Tongue (tissue), 1 donor: ENCODE measurements at regions not wholly inside any gene's neighbourhood (a gene's known extent, or its start where the extent isn't known, plus 50 kb on each side); places are given as distances from the start of the nearest gene placed in this dataset.
"Not testable (repeated sequence)": the region's sequence is repeated elsewhere in the genome, so short reads cannot be mapped to it uniquely, and the experiment has no call there.

Source experiments
- DNase-seq: peaks from one replicate; pipeline ENCODE4 v3.0.0-alpha.2; 2015

DNA sequence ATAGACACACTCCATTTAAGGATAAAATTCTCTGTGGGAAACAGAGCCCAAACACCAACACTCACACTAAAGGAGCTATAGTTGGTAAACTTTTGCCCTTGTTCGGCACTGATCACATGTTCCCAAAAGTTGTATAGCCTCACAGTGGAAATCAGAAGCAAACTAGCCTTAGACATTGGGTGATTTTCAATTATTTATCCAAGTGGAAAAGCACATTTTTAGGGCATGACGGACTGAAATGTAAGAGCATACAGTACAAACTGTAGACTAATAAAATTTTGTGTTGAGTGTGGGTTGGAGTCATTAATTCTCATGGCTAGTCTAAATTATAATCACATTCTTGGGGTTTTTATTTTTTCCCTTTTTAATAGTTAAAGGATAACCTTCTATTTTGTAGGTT, 202.4 kb downstream of the MOXD1 start:
- no peak for DNase-seq

DNA sequence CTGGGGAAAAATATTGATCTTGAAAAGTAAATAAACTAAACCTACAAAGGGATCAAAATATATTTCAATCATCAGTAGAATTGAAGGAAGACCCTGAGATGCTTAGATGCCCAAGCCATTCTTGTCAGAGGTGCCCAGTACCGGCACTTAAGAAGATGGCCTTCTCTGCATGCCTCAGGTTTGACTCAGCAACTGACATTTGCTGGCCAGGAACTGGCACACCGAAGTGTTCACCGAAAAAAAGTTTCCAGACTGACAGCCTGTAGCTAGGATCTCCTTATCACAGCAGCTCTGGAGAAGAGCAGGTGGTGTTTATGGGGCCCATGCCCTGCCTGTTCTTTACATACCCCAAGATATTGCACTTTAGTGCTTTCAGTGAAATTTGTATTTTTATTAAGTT, 203.2 kb downstream of the MOXD1 start:
- no peak for DNase-seq

DNA sequence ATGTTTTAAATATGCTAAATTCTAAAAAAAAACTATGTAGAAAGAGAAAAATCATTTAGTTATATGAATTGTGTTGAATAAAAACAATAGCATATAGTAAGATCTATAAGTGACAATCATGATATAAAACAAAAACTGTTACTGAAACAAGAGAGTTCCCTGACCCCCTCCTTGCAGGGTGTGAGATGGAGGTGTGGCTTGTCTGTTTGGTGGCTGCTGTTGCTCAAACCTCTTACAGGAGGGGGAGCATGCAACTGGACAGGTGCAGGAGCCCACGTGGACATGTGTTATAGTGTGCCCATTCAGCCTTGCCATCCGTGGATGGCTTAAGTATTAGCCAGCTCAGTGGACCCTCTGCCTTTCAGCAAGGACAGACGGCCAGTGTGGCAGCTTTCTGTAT, 206.7 kb downstream of the MOXD1 start:
- no peak for DNase-seq

DNA sequence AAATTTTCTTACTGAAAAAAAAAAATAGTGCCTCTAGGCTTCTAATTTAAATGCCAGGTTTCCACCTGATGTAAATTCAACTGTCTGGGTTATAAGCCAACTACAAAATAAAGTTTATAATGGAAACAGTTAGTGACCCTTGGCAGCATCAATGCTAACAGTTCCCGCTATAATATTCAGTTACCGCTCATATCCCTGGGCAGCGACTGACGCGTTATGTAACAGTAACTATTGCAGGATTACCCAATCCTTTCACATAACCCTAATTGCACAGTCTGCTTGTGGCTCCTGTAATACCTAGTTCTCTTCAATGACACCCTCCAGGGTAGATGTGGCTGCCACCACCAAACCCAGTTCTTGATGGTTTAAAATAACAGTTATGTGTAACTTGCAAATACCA, 208.6 kb downstream of the MOXD1 start:
- no peak for DNase-seq

DNA sequence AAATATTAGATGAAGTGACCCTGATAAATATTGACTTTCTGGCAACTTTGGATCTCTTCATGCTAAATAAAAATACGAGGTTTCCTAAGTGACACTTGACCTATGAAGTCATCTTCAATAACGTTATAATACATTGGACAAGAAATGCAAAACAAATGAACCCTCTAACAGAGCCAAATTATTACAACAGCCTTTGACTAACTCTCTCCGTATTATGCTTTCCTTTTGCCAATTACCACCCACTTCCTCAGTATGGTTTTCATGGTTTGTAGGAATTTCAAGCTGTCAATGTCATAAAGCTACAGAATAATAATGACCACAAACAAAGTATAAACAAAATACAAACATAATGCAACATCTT, 210.5 kb downstream of the MOXD1 start:
- no peak for DNase-seq

DNA sequence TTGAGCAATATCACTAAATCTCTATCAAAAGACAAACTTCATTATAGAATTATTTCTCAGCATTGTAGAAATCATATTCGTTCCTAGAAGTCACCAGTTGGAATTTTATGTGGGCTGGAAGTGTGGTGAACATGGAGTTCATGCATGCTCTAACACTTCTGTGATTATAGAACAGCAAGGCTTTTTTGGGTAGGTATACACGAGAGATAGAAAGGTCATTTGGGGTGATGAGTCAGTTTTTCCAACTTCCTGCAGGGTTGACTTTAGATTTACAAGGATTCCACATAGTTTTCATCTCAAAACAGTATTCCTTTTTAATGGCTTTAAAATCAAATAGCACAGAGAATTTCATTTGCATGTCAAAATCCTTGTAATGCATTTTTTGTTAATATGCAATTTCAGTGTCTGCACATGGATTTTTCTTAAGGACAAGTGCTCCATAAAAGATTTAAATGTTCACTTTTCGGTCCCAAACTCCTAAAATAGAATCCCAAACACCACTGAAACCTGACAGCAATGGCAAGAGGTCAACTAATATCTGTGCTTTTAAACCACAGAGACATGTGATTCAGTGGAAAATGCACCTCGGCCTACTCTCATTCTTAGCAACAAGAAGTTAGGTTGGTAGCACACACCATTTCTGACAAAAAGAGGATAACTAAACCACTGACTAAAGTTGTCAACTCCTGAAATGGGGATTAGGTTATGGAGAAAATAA, 211.0 kb downstream of the MOXD1 start:
- no peak for DNase-seq

DNA sequence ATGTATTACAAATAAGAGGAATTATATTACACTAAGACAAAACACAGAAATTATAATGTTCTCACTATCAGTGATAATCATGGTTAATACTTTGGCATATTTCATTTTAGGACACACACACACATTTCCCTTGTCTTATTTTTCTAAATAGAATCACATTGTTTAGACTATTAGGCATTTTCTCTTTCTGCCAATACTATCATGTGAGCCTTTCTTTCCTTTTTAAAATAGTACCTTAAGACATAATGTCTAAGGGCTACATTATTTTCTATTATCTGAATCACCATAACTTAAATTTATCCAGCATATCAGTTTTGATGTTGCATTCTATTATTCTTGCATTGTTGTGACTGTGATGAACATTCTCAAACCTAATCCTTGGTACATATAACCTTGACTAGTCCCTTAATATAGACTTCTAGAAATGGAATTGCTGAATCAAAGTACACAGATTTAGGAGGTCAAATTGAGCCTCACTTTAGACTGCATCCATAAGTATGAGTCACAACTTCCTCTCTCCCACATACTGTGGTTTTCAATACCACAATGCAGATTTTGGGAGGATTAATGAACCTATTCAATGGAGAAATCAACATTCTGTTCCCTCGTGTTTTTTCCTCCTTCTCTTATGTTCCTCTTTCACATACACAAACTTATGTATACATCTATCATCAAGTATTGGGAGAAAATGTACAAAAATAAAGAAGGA, 212.6 kb downstream of the MOXD1 start:
- no peak for DNase-seq

DNA sequence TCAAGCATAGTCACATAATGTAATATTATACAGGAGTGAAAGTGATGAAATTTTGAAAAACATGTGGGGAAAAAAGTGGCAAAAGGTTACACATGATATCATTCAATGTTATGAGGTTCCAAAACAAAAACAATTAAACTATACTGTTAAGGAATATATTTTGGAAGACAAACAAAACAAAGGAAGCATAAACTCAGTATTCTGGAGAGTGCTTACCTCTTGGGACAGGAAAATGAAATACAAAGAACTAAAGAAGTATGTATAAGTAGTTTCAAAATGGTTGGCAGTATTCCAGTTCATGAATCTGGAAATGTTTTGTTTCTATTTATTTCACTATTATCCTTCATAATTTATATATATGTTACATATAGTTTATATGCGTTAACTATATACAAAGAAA, 213.5 kb downstream of the MOXD1 start:
- DNase-seq = peak; percentile 55

DNA sequence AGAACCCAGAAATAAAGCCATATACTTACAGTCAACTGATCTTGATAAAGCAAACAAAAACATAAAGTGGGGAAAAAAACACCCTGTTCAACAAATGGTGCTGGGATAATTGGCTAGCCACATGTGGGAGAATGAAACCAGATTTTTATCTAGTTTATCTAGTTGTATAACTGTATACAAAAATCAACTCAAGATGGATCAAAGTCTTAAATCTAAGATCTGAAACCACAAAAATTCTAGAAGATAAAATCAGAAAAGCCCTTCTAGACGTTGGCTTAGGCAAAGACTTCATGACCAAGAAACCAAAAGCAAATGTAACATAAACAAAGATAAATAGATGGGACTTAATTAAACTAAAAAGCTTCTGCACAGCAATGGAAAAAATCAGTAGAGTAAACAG, 216.3 kb downstream of the MOXD1 start:
- not testable (repeated sequence) for DNase-seq

DNA sequence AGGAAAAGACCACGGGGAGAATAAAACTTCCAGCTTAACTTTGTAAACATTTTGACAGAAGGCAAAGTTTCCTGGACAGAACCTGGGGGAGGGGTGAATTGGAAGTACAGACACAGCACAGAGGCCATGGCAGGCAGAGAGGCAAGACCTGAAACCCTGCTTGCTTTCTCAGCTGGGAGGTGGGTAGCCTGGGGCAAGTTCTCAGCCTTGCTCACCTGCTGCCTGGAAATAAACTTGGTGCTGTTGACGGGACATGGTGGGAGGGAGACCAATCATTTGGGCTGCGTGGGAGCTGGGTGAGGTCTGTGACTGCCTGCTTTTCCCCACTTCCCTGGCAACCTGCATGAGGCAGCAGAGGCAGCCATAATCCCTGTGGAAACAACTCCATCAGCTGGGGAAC, 221.3 kb downstream of the MOXD1 start:
- no peak for DNase-seq

DNA sequence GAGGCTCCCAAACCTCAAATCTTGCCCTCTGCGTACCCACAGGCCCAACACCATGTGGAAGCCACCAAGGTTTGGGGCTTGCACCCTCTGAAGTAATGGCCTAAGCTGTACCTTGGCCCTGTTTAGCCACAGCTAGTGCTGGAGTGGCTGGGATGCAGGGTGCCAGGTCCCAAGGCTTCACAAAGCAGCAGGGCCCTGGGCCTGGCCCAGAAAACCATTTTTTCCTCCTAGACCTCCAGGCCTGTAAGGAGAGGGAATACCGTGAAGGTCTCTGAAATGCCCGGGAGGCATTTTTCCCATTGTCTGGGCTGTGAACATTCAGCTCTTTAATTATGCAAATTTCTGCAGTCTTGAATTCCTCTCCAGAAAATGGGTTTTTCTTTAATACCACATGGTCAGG, 223.7 kb upstream of the CCN2 start:
- no peak for DNase-seq

DNA sequence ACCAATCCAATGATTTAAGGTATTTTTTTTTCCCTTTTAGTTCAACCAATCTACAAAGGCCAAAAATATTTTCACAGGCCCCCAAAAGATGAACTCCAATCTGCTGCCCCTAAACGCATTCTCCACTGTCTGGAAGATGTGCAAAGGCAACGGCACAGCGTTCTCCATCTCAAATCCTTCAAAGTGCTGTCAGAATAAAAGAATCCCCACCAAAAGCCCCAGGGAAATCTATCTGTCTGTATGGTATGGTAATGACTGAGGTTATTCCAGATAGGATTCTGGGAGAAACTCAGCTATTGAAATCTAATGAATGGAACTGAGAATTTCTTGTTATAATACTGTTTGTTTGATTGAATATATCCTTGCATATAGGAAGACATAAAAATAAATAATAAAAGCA, 217.8 kb upstream of the CCN2 start:
- no peak for DNase-seq

DNA sequence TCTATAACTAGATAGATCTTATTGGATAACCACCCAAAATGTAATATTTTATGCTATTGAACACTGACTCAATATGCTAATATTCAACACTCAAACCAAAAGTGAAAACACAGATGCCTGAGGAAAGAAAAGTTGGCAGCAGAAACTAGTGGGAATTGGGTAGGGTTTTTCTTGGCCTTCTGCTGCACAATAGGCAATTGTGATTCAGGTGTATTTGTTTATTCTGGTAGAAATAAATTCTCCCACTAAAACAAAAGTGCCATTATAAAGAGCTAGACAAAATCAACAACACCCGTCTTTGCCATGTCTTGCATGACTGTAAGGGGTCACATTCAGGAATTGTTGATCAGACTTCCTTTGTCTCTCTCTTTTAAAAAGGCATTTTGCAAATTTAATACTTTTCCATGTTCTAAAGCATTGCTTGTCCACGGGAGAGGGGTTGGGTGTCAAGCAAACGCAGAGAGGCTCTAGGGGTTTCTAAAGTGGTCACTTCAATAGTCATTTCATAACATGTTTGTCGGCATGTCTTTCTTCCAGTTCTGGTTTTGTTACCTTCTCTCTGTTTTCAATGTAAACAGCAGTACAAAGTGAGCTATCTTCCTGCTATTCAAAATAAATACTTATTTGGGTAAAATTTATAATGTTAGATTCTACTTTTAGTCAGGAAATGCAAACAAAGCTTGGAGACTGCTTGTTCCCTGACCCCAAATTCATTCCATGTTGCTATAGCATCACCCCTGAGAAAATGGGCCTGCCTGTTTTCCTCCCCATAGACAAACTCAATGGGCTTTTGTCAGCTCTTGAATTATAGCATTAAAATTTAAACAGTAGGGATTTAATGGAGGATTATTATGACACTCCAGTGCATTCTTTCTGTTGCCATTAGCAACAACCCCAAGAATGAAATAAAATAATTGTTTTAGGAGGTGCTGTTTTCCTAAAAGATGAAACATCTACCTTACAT, 217.0 kb upstream of the CCN2 start:
- DNase-seq = peak; percentile 20

DNA sequence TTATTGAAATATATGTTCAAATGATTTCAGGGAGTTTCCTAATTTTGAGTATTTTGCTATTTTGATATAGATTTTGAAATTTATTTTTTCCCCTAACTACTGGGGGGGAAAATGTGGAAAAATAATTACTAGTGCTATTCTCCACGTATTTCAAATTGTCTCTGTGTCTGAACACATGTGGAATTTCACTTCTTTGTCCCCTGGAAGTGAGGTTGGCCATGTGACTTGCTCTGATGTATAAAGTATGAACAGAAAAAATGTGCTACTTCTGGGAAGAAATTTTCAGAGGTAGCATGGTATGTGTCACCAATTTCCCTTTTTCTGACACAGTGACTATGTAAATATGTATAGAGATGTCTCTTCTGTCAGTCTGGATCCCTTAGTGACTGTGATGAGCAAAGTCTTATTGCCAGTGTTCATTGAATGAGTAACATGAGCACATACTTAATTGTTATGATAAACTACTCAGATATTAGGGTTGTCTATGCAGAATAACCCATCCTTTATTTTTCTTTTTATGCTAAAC, 215.4 kb upstream of the CCN2 start:
- no peak for DNase-seq

DNA sequence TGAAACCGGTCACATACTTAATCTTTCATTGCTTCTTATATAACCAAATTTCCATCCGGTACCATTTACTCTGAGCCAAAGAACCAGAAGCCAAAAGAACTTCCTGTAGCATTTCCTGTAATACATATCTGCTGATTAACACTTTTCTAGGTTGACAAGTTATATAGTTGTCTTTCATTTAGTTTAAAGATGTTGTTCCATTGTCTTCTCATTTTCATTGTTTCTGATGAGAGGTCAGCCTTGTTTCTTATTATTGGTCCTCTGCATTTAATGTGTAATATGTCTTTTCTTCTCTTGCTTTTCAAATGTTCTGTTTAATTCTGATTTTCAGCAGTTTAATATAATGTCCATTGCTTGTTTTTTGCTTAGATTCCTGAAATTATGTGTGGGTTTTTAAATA, 214.5 kb upstream of the CCN2 start:
- no peak for DNase-seq

DNA sequence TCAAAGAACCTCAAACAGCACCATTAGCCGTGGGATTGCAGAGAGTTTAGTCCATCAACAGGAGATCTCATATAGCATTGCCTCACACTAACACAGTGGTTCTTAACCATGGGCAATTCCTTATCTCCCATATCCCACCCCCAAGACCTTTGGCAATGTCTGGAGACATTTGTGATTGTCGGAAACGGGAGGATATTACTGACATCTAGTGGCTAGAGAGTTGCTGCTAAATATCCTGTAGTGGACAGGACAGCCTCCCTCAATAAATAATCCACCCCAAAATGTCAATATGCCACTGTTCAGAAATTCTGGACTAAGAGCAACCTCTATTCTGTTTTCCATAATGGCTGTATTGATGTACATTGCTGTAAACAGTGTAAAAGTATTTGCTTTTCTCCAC, 210.1 kb upstream of the CCN2 start:
- DNase-seq = peak; percentile 52

DNA sequence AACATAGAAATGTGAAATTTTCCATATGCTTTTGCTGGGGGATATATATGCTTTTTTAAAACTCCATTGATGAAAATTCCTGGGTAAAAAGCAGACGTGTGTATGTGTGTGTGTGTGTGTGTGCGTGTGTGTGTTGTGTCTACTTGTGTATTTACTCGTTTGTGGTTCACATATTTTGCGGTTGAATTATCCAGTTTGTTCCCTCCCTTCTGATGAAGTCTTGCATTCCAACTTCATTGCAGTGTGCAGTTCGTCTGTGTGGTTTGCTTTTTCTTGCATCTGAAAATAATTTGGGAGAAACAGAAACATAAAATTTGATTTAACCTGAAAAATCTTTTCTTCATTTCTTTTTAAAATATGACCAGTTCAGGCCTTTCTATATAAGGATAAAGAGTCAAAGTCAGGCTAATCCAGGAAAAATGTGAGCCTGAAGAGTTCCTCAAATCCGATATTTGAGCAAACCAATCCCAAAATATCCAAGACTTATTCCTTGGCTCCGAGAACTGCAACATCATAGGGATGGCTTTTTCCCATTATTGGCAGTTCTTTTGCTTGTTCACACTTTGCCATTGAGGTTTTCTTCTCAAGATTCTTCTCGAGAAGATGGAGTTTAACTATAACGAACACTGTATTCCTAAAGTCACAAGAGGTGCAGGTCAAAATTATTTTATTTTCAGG, 202.2 kb upstream of the CCN2 start:
- peak; percentile 53 for DNase-seq

DNA sequence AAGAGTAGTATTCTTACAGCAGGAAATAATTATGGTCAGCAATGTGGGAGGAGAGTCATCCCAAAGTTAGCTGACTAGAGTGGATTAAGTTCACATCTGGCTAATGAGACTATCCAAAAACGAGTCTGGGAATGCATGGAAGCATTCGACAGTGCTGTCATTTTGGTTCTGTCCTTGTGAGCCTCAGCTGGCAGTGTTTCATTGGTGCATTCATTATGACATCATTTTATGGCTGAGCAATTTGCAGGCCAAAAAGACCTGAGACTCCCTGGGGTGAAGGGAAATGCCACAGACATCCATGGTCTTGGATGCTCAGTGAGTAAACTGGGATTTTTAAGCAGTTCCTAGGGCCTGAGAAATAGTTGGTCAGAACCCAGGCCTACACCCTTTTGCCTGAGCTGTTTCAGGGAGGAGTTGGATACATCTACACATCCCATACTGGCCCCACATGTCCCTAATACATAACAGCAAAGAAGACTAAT, 196.4 kb upstream of the CCN2 start:
- DNase-seq = peak; percentile 83

DNA sequence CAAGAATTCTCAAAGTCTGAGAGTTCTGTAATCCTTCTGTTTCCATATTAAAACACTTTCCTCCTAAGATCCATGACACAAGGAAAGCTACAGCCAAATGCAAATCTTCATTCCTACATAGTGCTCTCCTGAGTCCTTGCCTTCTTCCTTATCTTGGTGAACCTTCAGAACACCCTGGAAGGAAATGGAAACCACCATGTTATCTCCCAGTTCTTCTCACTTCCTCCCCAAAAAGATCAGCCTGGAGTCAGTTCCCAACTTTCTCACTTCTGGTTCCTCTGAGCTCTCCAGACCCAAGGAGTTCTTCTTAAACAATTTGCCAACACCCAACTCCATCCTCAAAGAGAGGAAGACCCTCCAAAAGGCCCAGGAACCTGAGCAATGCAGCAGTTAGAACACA, 193.3 kb upstream of the CCN2 start:
- no peak for DNase-seq

DNA sequence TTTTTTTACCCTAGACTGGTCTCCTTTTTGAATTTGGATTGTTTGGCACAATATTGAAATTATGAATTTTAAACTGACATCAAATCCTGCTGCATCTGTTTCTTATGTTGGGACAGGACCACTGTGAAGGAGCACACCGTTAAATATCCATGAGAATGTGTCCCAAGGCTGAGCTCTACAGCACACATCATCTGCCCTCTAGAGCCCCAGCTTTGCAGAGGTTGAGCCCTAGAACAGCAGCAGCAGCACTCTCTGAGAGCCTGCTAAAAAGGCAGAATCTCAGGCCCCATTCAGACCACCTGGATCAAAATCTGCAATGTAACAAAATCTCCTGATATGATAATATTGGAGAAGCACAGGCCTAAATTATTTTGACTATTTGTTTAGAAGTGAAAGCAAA, 192.1 kb upstream of the CCN2 start:
- no peak for DNase-seq

DNA sequence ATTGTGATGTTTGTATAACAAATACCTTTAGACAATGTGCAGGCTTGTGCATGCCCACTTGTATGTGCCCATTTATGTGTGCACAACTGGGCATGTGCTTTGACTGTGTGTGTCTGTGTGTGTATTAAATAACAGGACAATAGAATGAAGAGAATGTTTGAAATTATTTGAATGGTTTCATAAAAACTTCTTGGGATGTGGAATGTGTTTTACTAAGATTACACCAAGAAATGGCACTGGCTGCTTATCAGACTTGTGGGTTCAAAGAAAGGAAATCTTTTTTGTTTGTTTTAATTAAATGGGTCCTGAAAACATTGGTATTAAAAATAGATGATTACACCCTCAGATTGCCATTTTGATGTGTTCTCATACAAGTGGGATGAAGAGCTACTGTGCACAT, 191.6 kb upstream of the CCN2 start:
- DNase-seq = no peak

DNA sequence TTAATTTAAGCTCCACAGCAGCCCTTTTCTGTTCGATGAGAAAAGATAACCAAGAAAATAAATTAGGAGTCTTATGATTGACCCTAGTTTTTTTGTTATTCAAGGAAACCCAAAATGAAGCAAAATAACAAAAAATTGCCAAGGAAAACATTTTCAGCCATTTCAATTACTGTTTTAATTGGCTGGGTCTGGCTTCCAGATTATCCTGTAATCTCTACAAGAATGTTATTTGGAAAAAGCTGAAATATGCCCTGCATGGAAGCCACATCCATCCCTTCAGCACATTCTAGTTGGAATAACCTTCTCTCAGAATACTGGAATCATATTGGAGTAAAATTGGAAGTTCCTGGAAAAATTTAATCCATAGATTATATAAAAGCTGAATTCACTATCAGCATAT, 191.1 kb upstream of the CCN2 start:
- no peak for DNase-seq
